ENCODE measurements at regions not wholly inside any gene's neighbourhood (a gene's known extent, or its start where the extent isn't known, plus 50 kb on each side); places are given as distances from the start of the nearest gene placed in this dataset.

DNA sequence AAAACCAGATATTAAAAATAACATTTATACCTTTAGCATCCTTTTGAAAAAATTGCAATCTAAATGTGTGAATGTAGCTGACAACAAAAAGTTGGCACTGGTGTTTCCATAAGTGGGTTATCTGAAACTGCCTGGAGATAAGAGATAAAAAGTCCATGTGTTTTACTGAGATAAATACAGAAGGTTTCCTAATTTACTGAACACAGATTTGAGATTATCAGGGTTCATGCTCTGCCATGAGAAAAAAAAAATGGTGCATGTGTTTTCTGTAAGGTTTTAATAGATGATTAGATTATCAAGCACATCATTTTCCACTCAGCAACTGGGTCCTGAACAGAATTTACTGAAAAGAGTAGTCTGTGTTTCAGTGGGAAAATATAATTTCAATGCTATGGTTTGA lies 326.2 kb upstream of the SLIT2 start:
- TF ChIP-seq TAF1 (IDR thresholded peaks at IDR 0.05; ENCODE audit: borderline replicate concordance, low read depth, low read length): no peak
- TF ChIP-seq POLR2AphosphoS5 (IDR thresholded peaks at IDR 0.05; ENCODE audit: low read depth, low read length): no peak
- no peak for TF ChIP-seq POLR2A (IDR thresholded peaks at IDR 0.05; ENCODE audit: low read depth, low read length)
- FAIRE-seq: no peak

DNA sequence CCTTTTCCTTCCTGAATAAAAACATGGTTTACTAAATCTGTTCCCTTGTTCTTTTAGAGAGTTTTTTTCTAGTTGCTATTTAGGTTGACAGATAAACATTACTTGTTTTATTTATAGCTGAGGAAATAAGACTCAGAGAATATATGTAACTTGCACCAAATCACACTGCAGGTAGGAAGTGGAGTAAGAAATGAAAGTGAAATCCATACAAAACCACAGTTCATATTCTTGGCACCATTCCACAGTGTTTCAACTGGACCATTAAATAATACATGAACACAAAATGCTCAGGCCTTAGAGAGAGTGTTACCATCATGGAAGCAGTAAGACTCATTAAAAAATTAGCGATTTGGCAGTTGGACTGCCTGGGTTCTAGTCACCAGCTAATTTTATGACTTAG lies 326.9 kb upstream of the SLIT2 start:
- DNase-seq (ENCODE audit: insufficient read length): no peak
- FAIRE-seq: no peak
- TF ChIP-seq POLR2AphosphoS5 (IDR thresholded peaks at IDR 0.05; ENCODE audit: low read depth, low read length): no peak
- TF ChIP-seq POLR2A (IDR thresholded peaks at IDR 0.05; ENCODE audit: low read depth, low read length): no peak
- no peak for TF ChIP-seq TAF1 (IDR thresholded peaks at IDR 0.05; ENCODE audit: borderline replicate concordance, low read depth, low read length)

More for the DNA sequence above, 326.2 kb upstream of the SLIT2 start:
- no peak for DNase-seq (ENCODE audit: insufficient read length)

DNA sequence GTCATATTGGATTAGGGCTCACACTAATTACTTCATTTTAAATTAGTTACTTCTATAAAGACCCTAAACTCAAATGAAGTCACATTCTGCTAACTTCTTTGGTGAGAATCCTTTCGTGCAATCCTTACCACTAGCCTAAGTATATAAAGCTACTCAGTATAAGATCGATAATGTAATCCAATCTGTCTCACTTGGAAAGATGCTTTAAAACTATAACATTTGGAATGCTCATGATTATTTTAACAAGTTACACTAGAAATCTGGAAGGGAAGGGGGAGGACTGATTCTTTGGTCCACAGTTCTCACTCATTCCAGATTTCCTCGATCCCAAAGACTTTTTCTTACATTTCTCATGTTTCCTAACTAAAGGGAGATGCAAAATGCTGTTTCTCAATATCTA lies 336.4 kb upstream of the SLIT2 start:
- TF ChIP-seq POLR2A (IDR thresholded peaks at IDR 0.05; ENCODE audit: low read depth, low read length): no peak
- no peak for TF ChIP-seq POLR2AphosphoS5 (IDR thresholded peaks at IDR 0.05; ENCODE audit: low read depth, low read length)
- no peak for TF ChIP-seq TAF1 (IDR thresholded peaks at IDR 0.05; ENCODE audit: borderline replicate concordance, low read depth, low read length)

DNA sequence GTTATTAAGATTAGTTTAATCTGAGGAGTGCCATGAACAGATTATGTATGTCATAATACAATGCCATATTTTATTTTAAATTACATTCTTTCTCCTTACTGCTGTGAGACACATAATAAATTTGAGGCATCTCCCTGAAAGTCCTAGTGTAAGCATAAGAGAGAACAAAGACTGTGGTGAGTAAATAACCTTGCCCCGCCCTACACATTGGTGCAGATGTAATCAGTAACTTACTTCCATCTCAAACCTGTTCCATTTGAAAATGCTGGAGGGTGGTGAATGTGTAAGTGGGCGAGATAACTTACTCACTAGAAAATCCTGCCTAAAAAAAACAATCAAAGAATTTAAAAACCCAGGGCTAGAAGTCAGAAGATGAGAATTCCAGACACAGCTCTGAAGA lies 338.1 kb upstream of the SLIT2 start:
- DNase-seq (ENCODE audit: insufficient read length) (no peak), FAIRE-seq (no peak)
- TF ChIP-seq POLR2A (IDR thresholded peaks at IDR 0.05; ENCODE audit: low read depth, low read length): no peak
- no peak for TF ChIP-seq TAF1 (IDR thresholded peaks at IDR 0.05; ENCODE audit: borderline replicate concordance, low read depth, low read length)
- TF ChIP-seq POLR2AphosphoS5 (IDR thresholded peaks at IDR 0.05; ENCODE audit: low read depth, low read length): no peak

More for the DNA sequence above, 336.4 kb upstream of the SLIT2 start:
- DNase-seq (ENCODE audit: insufficient read length) (no peak), FAIRE-seq (no peak)

DNA sequence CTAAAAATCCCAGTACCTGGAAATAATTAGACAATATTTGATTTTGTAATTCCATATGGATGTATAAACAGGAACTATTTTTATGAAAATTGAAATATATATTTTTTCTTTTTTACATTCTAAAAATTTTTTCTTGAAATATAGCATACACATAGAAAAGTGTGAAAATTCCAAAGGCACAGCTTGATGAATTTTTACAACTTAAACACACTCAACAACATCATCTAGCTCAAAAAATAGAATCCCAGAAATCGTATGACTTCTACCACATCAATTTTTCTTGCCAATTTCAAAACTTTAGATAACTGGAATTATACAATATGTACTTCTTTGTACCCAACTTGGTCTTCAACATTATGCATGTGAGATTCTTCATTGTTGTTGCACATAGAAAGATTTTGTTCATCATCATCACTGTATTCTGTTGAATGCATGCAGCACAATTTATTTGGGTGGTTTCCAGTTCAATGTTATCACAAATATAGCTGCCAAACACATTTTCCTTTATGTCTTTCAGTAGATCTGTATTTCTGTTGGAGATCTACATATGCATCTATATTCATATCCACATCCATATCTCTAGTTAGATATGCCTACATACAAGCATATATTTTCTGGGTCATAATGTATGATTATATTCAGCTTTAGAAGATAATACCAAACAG lies 340.7 kb upstream of the SLIT2 start:
- FAIRE-seq: no peak
- no peak for TF ChIP-seq TAF1 (IDR thresholded peaks at IDR 0.05; ENCODE audit: borderline replicate concordance, low read depth, low read length)
- TF ChIP-seq POLR2A (IDR thresholded peaks at IDR 0.05; ENCODE audit: low read depth, low read length): no peak
- TF ChIP-seq POLR2AphosphoS5 (IDR thresholded peaks at IDR 0.05; ENCODE audit: low read depth, low read length): no peak

DNA sequence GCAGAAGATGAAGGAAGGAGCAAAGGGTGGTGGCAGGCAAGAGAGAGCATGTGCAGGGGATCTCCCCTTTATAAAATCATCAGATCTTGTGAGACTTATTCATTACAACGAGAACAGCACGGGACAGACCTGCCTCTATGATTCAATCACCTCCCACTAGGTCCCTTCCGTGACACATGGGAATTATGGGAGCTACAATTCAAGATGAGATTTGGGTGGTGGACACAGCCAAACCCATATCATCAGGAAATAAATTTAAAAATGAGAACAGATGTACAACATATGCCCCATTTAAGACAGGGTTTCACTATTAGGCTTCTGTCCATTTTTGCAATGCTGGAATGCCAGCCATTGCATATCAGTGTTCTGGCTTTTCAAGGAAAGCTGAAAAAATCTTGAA lies 346.7 kb upstream of the SLIT2 start:
- DNase-seq (ENCODE audit: insufficient read length) (no peak), FAIRE-seq (no peak)
- TF ChIP-seq POLR2AphosphoS5 (IDR thresholded peaks at IDR 0.05; ENCODE audit: low read depth, low read length): no peak
- TF ChIP-seq POLR2A (IDR thresholded peaks at IDR 0.05; ENCODE audit: low read depth, low read length): no peak
- no peak for TF ChIP-seq TAF1 (IDR thresholded peaks at IDR 0.05; ENCODE audit: borderline replicate concordance, low read depth, low read length)

More for the DNA sequence above, 340.7 kb upstream of the SLIT2 start:
- no peak for DNase-seq (ENCODE audit: insufficient read length)

DNA sequence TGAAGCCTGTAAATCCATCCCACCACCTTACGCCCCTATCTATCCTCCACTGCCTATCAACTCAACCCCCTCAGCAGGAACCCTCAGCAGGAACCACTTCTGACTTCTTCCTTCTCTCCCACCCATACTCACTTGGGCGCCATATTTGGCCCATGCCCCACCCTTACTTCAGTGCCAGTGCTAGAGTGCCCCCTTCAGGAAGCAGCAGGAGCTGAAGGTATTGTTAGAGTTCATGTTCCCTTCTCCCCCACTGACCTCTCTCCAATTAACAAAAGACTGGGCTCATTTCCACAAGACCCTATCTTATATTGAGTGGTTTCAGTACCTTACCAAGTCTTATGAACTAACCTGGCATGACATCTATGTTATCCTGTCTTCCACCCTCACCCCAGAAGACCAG lies 363.1 kb upstream of the SLIT2 start:
- TF ChIP-seq POLR2A (IDR thresholded peaks at IDR 0.05; ENCODE audit: low read depth, low read length): no peak
- no peak for DNase-seq (ENCODE audit: insufficient read length)
- no peak for FAIRE-seq

DNA sequence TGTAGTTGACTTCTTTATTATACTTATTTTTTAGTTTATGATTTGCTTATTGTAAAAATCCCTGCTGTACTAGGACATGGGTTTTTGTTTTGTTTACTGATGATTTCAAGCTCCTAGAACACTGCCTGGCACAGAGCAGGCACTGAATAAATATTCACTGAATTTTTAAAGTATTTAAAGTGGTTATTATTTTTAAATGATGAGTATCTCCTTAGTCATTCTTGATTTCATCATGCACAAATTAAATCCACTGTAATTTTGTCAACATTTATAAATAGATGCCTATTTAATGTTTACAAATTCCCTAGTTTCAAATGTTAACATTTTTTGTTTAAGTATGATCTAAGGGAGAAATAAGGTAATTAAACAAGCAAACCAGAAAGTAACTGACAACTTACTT lies 367.9 kb upstream of the SLIT2 start:
- FAIRE-seq (no peak), DNase-seq (ENCODE audit: insufficient read length) (no peak)
- TF ChIP-seq POLR2A (IDR thresholded peaks at IDR 0.05; ENCODE audit: low read depth, low read length): no peak
- TF ChIP-seq TAF1 (IDR thresholded peaks at IDR 0.05; ENCODE audit: borderline replicate concordance, low read depth, low read length): no peak
- TF ChIP-seq POLR2AphosphoS5 (IDR thresholded peaks at IDR 0.05; ENCODE audit: low read depth, low read length): no peak

DNA sequence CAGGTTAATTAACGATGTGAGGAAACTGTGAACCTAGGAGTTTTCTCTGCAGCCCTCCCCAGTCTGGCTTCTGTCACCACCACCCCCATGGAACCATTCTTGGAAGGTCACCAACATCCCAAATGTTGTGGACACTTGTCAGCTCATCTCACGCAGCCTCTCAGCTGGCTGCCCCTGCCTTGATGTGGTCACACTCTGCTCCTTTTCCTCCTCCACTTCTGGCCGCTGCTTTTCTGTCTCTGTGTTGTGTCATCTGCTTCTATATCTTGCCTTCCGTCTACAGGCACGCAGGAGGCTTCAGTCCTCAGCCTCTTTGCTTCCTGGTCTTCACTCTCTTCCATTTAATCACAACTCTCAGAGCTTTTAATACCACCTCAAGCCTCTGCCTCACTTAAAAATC lies 371.5 kb upstream of the SLIT2 start:
- FAIRE-seq (no peak), DNase-seq (ENCODE audit: insufficient read length) (no peak)
- no peak for TF ChIP-seq POLR2A (IDR thresholded peaks at IDR 0.05; ENCODE audit: low read depth, low read length)
- TF ChIP-seq POLR2AphosphoS5 (IDR thresholded peaks at IDR 0.05; ENCODE audit: low read depth, low read length): no peak
- TF ChIP-seq TAF1 (IDR thresholded peaks at IDR 0.05; ENCODE audit: borderline replicate concordance, low read depth, low read length): no peak

DNA sequence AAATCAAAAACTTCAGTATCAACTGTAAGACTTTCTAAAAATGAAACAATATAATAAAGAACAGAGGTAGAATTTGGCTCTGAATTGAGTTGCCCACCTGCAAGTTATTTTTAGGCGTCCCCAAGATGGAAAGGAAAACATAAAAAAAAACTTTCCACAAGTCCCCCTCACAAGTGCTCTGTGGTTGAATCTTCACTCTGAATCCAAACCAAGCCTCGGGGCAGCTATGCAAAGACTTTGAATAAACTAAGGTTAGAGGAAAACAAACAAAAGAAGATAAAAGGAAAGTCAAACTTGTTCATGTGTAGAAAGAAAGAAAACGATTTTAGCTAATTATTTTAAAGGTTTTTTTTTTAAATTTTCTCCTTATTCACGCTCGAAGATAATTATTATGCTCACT lies 372.4 kb upstream of the SLIT2 start:
- DNase-seq (ENCODE audit: insufficient read length) (no peak), FAIRE-seq (no peak)
- TF ChIP-seq TAF1 (IDR thresholded peaks at IDR 0.05; ENCODE audit: borderline replicate concordance, low read depth, low read length) (no peak), POLR2A (IDR thresholded peaks at IDR 0.05; ENCODE audit: low read depth, low read length) (no peak), POLR2AphosphoS5 (IDR thresholded peaks at IDR 0.05; ENCODE audit: low read depth, low read length) (no peak)

DNA sequence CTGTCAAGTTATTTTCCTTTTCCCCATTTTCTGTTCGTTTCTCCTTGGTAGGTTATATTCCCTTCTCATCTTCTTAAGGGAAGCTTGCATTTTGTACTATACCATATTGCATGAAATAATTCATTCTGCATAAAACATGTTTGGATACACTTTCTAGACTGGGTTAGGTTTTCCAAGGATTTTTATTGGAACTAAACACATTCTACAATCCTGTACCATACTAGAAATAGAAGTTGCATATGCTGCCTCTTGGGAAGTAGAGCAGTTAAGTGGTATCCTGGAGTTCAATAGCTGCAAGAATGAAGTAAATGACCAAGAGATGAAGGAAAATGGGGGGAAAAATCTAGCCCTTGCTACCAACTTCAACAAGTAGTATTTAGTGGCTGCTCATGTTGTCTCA lies 393.7 kb upstream of the SLIT2 start:
- TF ChIP-seq TAF1 (IDR thresholded peaks at IDR 0.05; ENCODE audit: borderline replicate concordance, low read depth, low read length) (no peak), POLR2AphosphoS5 (IDR thresholded peaks at IDR 0.05; ENCODE audit: low read depth, low read length) (no peak), POLR2A (IDR thresholded peaks at IDR 0.05; ENCODE audit: low read depth, low read length) (no peak)
- no peak for DNase-seq (ENCODE audit: insufficient read length)
- no peak for FAIRE-seq

DNA sequence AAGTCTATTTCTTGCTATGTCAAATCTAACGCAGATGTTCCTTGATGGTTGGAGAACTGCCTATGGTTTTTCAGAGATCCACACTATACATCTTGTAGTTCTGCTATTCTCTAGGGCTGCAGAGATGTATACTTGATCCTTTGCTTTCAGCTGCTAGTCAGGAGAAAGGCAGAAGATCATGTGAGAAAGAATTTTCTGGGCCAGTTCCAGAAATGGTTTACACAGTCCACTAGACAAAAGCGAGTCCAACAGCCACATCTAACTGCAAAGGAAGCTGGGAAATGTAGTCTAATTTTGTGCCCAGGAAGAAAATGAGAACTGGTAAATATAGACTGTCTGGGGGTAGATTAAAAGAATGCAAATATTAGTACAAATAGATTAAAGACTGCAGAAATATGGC lies 394.3 kb upstream of the SLIT2 start:
- FAIRE-seq: no peak
- no peak for DNase-seq (ENCODE audit: insufficient read length)
- no peak for TF ChIP-seq POLR2AphosphoS5 (IDR thresholded peaks at IDR 0.05; ENCODE audit: low read depth, low read length)
- TF ChIP-seq TAF1 (IDR thresholded peaks at IDR 0.05; ENCODE audit: borderline replicate concordance, low read depth, low read length): no peak
- TF ChIP-seq POLR2A (IDR thresholded peaks at IDR 0.05; ENCODE audit: low read depth, low read length): no peak

DNA sequence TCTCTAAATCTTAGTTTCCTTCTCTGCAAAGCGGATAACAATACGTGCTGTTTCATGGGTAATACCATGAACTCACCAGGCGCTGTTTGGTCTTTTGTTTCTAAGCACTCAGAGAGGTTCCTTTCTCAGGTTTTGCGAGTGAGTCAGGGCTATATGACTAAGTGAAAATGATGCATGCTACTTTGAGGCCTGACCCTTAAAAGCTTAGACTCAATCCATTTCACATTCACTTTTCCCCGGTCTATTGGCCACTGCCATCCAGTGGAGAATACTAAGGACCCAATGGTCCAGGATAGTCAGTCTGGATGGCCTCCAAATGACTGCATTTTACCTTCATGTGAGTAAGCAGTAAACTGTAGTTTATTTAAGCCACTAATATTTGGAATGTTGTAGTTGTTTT lies 400.8 kb upstream of the SLIT2 start:
- TF ChIP-seq POLR2A (IDR thresholded peaks at IDR 0.05; ENCODE audit: low read depth, low read length): no peak
- TF ChIP-seq POLR2AphosphoS5 (IDR thresholded peaks at IDR 0.05; ENCODE audit: low read depth, low read length): no peak
- TF ChIP-seq TAF1 (IDR thresholded peaks at IDR 0.05; ENCODE audit: borderline replicate concordance, low read depth, low read length): no peak
- DNase-seq (ENCODE audit: insufficient read length) (no peak), FAIRE-seq (no peak)
